GM12874 (cell line): ENCODE measurements at regions not wholly inside any gene's neighbourhood (a gene's known extent, or its start where the extent isn't known, plus 50 kb on each side); places are given as distances from the start of the nearest gene placed in this dataset.
A peak's percentile ranks its signal among the peaks of the same experiment; 100 is the strongest.

Experiments used
- TF ChIP-seq, protein P1 (sequence below): IDR thresholded peaks from 2 replicates; pipeline ENCODE4 v1.5.1; 2011; ENCODE audit warnings: low read depth, mild to moderate bottlenecking, control low read depth, low read length, moderate library complexity; ENCODE audit not compliant: insufficient read depth

- TF ChIP-seq, protein P1, sequence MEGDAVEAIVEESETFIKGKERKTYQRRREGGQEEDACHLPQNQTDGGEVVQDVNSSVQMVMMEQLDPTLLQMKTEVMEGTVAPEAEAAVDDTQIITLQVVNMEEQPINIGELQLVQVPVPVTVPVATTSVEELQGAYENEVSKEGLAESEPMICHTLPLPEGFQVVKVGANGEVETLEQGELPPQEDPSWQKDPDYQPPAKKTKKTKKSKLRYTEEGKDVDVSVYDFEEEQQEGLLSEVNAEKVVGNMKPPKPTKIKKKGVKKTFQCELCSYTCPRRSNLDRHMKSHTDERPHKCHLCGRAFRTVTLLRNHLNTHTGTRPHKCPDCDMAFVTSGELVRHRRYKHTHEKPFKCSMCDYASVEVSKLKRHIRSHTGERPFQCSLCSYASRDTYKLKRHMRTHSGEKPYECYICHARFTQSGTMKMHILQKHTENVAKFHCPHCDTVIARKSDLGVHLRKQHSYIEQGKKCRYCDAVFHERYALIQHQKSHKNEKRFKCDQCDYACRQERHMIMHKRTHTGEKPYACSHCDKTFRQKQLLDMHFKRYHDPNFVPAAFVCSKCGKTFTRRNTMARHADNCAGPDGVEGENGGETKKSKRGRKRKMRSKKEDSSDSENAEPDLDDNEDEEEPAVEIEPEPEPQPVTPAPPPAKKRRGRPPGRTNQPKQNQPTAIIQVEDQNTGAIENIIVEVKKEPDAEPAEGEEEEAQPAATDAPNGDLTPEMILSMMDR = peak; percentile 24; the same call in 1 of the 2 replicates
These were observed 175.8 kb upstream of the MME start for GRCh38 chr3:154904328-154904727.

DNA sequence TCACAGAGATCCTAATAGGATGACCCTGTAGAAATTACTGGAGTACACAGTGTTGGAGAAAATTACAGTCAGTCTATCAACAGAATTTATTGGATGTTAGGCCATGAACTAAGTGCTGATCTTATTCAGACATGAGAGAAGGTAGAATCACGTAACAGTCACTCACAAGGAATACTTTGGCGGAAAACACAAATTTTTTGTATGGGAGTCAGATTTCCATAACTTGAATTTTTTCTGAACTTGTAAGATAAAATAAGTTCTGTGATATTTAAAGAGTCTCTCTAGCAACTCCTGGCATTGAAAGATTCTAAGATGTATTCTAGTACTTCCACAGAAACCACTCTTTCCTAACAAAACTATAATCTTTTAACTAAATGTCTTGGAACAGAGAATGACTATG lies 178.8 kb upstream of the MME start:
- TF ChIP-seq, protein P1 = no peak

DNA sequence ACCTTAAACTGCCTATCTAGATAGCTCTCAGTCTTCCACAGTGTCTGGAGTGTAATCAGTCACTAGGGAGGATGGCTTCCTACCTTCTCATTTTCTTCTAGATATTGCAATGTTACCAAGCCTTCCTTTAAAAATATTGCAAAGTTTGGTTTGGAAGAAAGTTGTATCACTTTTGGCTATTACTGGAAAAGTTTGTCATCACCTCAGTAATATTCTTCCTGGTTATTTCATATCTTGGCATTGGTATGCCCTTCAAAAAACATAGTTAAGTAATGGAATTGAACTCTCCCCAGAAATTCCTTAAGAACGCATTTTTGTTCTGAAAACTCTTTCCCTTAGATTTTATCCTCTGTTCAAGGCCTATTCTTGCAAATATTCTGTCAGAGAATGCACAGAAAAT lies 179.3 kb upstream of the MME start:
- TF ChIP-seq, protein P1 = no peak

- TF ChIP-seq, protein P1 = no peak
These were observed 181.2 kb upstream of the MME start for GRCh38 chr3:154898916-154899315.

DNA sequence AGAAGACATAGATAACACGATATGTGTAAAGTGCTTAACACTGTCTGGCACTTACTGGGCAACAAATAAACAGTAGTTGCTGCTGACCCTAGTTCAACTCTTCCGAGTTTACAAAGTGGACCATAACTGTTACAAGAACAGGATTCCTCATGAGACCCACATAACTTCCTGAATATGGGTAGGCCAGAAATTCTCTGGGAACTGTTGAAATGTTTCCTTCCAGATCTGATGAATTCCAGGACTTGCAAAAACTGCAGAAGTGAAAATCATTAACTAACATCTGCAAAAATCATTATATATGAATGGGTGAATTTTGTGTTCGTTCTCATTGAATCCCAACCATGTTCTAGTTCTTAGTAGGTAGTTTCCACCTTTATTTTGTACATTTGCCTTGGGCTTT lies 181.7 kb upstream of the MME start:
- TF ChIP-seq, protein P1 = no peak

GRCh38 chr3:154893813-154894212 lies 186.3 kb upstream of the MME start:
- TF ChIP-seq, protein P1 = no peak

DNA sequence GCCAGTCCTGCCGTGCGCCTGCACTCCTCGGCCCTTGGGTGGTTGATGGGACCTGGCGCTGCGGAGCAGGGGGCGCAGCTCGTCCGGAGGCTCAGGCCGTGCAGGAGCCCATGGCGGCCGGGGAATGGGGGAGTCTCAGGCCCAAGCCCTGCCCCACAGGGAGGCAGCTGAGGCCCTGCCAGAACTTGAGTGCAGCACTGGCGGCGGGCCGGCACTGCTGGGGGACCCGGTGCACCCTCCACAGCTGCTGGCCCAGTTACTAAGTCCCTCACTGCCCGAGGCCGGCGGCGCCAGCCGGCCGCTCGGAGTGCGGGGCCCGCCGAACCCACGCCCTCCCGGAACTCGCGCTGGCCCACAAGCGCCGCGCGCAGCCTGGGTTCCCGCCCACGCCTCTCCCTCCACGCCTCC lies 190.9 kb upstream of the MME start:
- TF ChIP-seq, protein P1 = no peak

DNA sequence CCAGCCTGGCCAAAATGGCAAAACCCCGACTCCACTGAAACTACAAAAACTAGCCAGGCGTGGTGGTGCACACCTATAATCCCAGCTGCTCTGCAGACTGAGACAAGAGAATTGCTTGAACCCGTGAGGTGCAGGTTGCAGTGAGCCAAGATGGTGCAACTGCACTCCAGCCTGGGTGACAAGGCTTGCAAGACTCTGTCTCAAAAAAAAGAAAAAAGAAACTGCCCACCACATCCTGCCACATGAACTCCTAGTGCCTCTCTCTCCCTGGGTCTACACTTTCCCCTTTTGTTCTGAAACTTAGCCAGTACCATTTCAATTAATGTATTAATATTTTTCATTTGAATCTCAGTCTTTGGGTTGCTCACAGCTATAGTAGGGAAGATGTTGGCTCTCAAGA lies 192.2 kb upstream of the MME start:
- TF ChIP-seq, protein P1 = no peak
